Stomach (tissue), 8 donors: ENCODE measurements at regions not wholly inside any gene's neighbourhood (a gene's known extent, or its start where the extent isn't known, plus 50 kb on each side); places are given as distances from the start of the nearest gene placed in this dataset.

Source experiments
- DNase-seq, 2 donors: peaks; one replicate each; pipeline versions ENCODE4 v3.0.0 to v3.0.0-alpha.2; 2013 to 2019
- H3K27ac ChIP-seq, 5 donors: fragments of 200-600 bp in 4 of 5; sonication (generic) in 4 of 5; one replicate each; pipeline ENCODE4 v1.5.1; 2013 to 2019; ENCODE audit warnings: mild to moderate bottlenecking in 1 of 5, moderate library complexity in 1 of 5
- H3K27me3 ChIP-seq, 3 donors: fragments of 200-600 bp; sonication (generic); one replicate each; pipeline ENCODE4 v1.5.1; 2017 to 2019; ENCODE audit warnings: mixed run types in 1 of 3
- H3K36me3 ChIP-seq, 4 donors: fragments of 200-600 bp; sonication (generic); 1 replicate in 3 of 4; 2 replicates in 1 of 4; pipeline ENCODE4 v1.5.1; 2016 to 2019
- H3K4me1 ChIP-seq, 4 donors: fragments of 200-600 bp; sonication (generic); one replicate each; pipeline ENCODE4 v1.5.1; 2016 to 2019
- H3K4me3 ChIP-seq, 4 donors: fragments of 200-600 bp; sonication (generic) in 3 of 4; one replicate each; pipeline ENCODE4 v1.5.1; 2016 to 2019; ENCODE audit warnings: mild to moderate bottlenecking in 1 of 4
- H3K9me3 ChIP-seq, 4 donors: fragments of 200-600 bp; sonication (generic); one replicate each; pipeline ENCODE4 v1.5.1; 2016 to 2019
- CTCF ChIP-seq, 7 experiments: fragments of 450-650 bp in 4 of 7; fragments of 200-600 bp in 3 of 7; sonication (generic) in 3 of 7; IDR thresholded peaks; one replicate each; pipeline ENCODE4 v1.5.1; 2016 to 2019; ENCODE audit warnings: antibody characterized with exemption in 7 of 7, control low read depth in 2 of 7, mild to moderate bottlenecking in 1 of 7
- EP300 ChIP-seq: sonication (generic); formaldehyde crosslinking; IDR thresholded peaks from one replicate; pipeline ENCODE4 v1.6.1; 2017; ENCODE audit warnings: antibody characterized with exemption
- POLR2A ChIP-seq, 4 donors: fragments of 450-650 bp; IDR thresholded peaks; one replicate each; pipeline ENCODE4 v1.6.1; 2016; ENCODE audit warnings: antibody characterized with exemption in 4 of 4, control low read depth in 2 of 4, mild to moderate bottlenecking in 1 of 4, moderate library complexity in 1 of 4
- POLR2AphosphoS5 ChIP-seq, 3 donors: sonication (generic); formaldehyde crosslinking; IDR thresholded peaks; one replicate each; pipeline ENCODE4 v1.6.1; 2016; ENCODE audit warnings: antibody characterized with exemption in 3 of 3
- WGBS, 5 donors: extraction: QIAGEN DNeasy Blood & Tissue Kit in 3 of 5; methylation state at CpG; one replicate each; pipeline versions ENCODE4 v1.1.5 to v1.1.7; 2013 to 2018; 5-methylcytosine and 5-hydroxymethylcytosine counted together
- intact Hi-C: fragments of 100-400 bp; cut with DNase I; formaldehyde crosslinking; loops from one replicate; pipeline ENCODE4 v1.15.1; 2023; ENCODE audit warnings: low total_unique reads
- donor health status: healthy with polysubstance abuse.
- donor health status: Bipolar disorder and iron deficiency.
- donor health status: healthy.

- DNase-seq = no peak
- intact Hi-C loops = no loop called here
- WGBS, 5 donors = 54 to 78% (median 68%) methylated on average over 3 to 4 of the region's 4 CpGs
- Histone ChIP-seq H3K4me1 (peaks cover 0 to 7% (median 0%) of the 10 kb centered on the region in 4 donors), H3K9me3 (no peaks in the 10 kb centered on the region), H3K27me3 (peaks cover 0 to 4% (median 0%) of the 10 kb centered on the region in 3 donors), H3K36me3 (no peaks in the 10 kb centered on the region), H3K4me3 (no peak overlapping the region), H3K27ac (no peak overlapping the region)
- no peak for TF ChIP-seq POLR2A (IDR thresholded peaks at IDR 0.05)
- TF ChIP-seq POLR2AphosphoS5 (IDR thresholded peaks at IDR 0.05) = no peak
- no peak for TF ChIP-seq CTCF (IDR thresholded peaks at IDR 0.05)
These were observed 243.3 kb downstream of the TSN start for GRCh38 chr2:121998751-121999150.

GRCh38 chr2:121999264-121999663 is 243.8 kb downstream of the TSN start:
- Histone ChIP-seq H3K9me3 (no peaks in the 10 kb centered on the region), H3K4me3 (no peak overlapping the region), H3K27ac (no peak overlapping the region), H3K27me3 (peaks cover 0 to 4% (median 0%) of the 10 kb centered on the region in 3 donors), H3K36me3 (no peaks in the 10 kb centered on the region), H3K4me1 (peaks cover 0 to 7% (median 0%) of the 10 kb centered on the region in 4 donors)
- peak in 1 of 2 donors; percentile 59 for DNase-seq
- TF ChIP-seq EP300 (no peak), CTCF (IDR thresholded peaks at IDR 0.05) (no peak)
- intact Hi-C loops = no loop called here
- 10 to 25% (median 21%) methylated on average over 6 of the region's 6 CpGs for WGBS, 5 donors

GRCh38 chr2:122000556-122001340 is 245.3 kb downstream of the TSN start:
- WGBS, 5 donors = 85 to 92% (median 92%) methylated on average over 15 to 21 of the region's 21 CpGs

GRCh38 chr2:122001441-122001874 is 246.0 kb downstream of the TSN start:
- Histone ChIP-seq H3K4me1 (peaks cover 0 to 7% (median 0%) of the 10 kb centered on the region in 4 donors), H3K27me3 (peaks cover 0 to 4% (median 0%) of the 10 kb centered on the region in 3 donors), H3K27ac (no peak overlapping the region), H3K4me3 (no peak overlapping the region), H3K36me3 (no peaks in the 10 kb centered on the region), H3K9me3 (no peaks in the 10 kb centered on the region)
- intact Hi-C loops = no loop called here
- no peak for DNase-seq
- WGBS, 5 donors = 81 to 86% (median 82%) methylated on average over 7 of the region's 7 CpGs
- TF ChIP-seq POLR2A (IDR thresholded peaks at IDR 0.05) (no peak), CTCF (IDR thresholded peaks at IDR 0.05) (no peak), EP300 (no peak)

More at GRCh38 chr2:122000556-122001340, 245.3 kb downstream of the TSN start:
- Histone ChIP-seq H3K27me3 (peaks cover 0 to 4% (median 0%) of the 10 kb centered on the region in 3 donors), H3K27ac (no peak overlapping the region), H3K4me3 (no peak overlapping the region), H3K4me1 (peaks cover 0 to 7% (median 0%) of the 10 kb centered on the region in 4 donors), H3K36me3 (no peaks in the 10 kb centered on the region), H3K9me3 (no peaks in the 10 kb centered on the region)
- intact Hi-C loops = no loop called here
- DNase-seq = no peak
- TF ChIP-seq EP300 = no peak
- no peak for TF ChIP-seq POLR2AphosphoS5 (IDR thresholded peaks at IDR 0.05)
- no peak for TF ChIP-seq POLR2A (IDR thresholded peaks at IDR 0.05)
- no peak for TF ChIP-seq CTCF (IDR thresholded peaks at IDR 0.05)
